ENCODE measurements at regions not wholly inside any gene's neighbourhood (a gene's known extent, or its start where the extent isn't known, plus 50 kb on each side); places are given as distances from the start of the nearest gene placed in this dataset.

GRCh38 chr10:121332829-121333765 lies 265.1 kb downstream of the FGFR2 start:
- Histone ChIP-seq H3K4me3 (no peak overlapping the region), H3K27ac (no peak overlapping the region), H3K27me3 (no peaks in the 10 kb centered on the region), H3K4me1 (replicated peaks in 1 of 2) (no peaks in the 10 kb centered on the region), H3K9me3 (replicated peaks in 1 of 3) (no peaks in the 10 kb centered on the region), H3K36me3 (replicated peaks in 1 of 2) (no peaks in the 10 kb centered on the region)
- WGBS, 4 donors: 85 to 92% (median 86%) methylated on average over 5 of the region's 5 CpGs
- no peak for TF ChIP-seq CTCF (IDR thresholded peaks at IDR 0.05)
- TF ChIP-seq POLR2A (IDR thresholded peaks at IDR 0.05): no peak
- intact Hi-C loops (cut with DNase I): no loop called here
- DNase-seq: no peak

- no peak for TF ChIP-seq POLR2A (IDR thresholded peaks at IDR 0.05)
- no peak for TF ChIP-seq CTCF (IDR thresholded peaks at IDR 0.05)
- WGBS, 4 donors: 70 to 92% (median 77%) methylated on average over 7 of the region's 7 CpGs
- H3K9me3 ChIP-seq (replicated peaks in 1 of 3): no peaks in the 10 kb centered on the region
- no peaks in the 10 kb centered on the region for H3K36me3 ChIP-seq (replicated peaks in 1 of 2)
- no peak overlapping the region for H3K4me3 ChIP-seq
- no peaks in the 10 kb centered on the region for H3K4me1 ChIP-seq (replicated peaks in 1 of 2)
- no peaks in the 10 kb centered on the region for H3K27me3 ChIP-seq
- no peak for DNase-seq
- H3K27ac ChIP-seq: no peak overlapping the region
- intact Hi-C loops (cut with DNase I): no loop called here
Measured at GRCh38 chr10:121335386-121335925, 262.8 kb downstream of the FGFR2 start.

- Histone ChIP-seq H3K4me3 (no peak overlapping the region), H3K27me3 (no peaks in the 10 kb centered on the region), H3K4me1 (replicated peaks in 1 of 2) (no peaks in the 10 kb centered on the region), H3K9me3 (replicated peaks in 1 of 3) (no peaks in the 10 kb centered on the region), H3K27ac (no peak overlapping the region), H3K36me3 (replicated peaks in 1 of 2) (no peaks in the 10 kb centered on the region)
- DNase-seq: no peak
- intact Hi-C loops (cut with DNase I): no loop called here
- TF ChIP-seq CTCF (IDR thresholded peaks at IDR 0.05): no peak
- TF ChIP-seq POLR2A (IDR thresholded peaks at IDR 0.05): no peak
- 64 to 83% (median 69%) methylated on average over 4 to 5 of the region's 5 CpGs for WGBS, 4 donors
Measured at GRCh38 chr10:121337427-121337826, 260.8 kb downstream of the FGFR2 start.

- Histone ChIP-seq H3K4me3 (no peak overlapping the region), H3K27me3 (no peaks in the 10 kb centered on the region), H3K27ac (no peak overlapping the region), H3K9me3 (replicated peaks in 1 of 3) (no peaks in the 10 kb centered on the region), H3K4me1 (replicated peaks in 1 of 2) (no peaks in the 10 kb centered on the region), H3K36me3 (replicated peaks in 1 of 2) (no peaks in the 10 kb centered on the region)
- WGBS, 4 donors: 91 to 93% (median 92%) methylated on average over 8 to 9 of the region's 9 CpGs
- intact Hi-C loops (cut with DNase I): no loop called here
- DNase-seq: no peak
- TF ChIP-seq POLR2A (IDR thresholded peaks at IDR 0.05) (no peak), CTCF (IDR thresholded peaks at IDR 0.05) (no peak)
Measured at GRCh38 chr10:121338206-121338980, 259.9 kb downstream of the FGFR2 start.
